ENCODE measurements at regions not wholly inside any gene's neighbourhood (a gene's known extent, or its start where the extent isn't known, plus 50 kb on each side); places are given as distances from the start of the nearest gene placed in this dataset.

DNA sequence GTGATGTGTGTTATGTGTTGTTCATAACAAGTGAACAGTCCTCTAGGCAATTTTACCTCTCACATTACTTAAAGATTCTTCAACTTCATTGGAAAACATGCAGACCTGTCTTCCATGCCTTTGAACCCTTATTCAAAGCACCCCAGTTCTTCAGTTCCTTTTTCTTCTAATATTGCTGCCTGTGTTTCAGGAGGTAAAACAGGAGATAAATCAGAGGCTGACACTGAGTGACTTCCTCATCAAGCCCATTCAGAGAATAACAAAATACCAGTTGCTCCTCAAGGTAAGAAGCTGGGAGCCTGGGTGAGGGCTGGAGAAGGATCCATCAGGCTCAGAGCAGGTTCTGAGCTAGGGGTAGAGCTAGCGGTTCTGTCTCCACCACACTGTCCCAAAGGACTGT lies 71.1 kb upstream of the UMPS start:
- TF ChIP-seq EZH2phosphoT487 (conservative IDR thresholded peaks at IDR 0.05; ENCODE audit: low read length) = no peak
- TF ChIP-seq, protein P1, sequence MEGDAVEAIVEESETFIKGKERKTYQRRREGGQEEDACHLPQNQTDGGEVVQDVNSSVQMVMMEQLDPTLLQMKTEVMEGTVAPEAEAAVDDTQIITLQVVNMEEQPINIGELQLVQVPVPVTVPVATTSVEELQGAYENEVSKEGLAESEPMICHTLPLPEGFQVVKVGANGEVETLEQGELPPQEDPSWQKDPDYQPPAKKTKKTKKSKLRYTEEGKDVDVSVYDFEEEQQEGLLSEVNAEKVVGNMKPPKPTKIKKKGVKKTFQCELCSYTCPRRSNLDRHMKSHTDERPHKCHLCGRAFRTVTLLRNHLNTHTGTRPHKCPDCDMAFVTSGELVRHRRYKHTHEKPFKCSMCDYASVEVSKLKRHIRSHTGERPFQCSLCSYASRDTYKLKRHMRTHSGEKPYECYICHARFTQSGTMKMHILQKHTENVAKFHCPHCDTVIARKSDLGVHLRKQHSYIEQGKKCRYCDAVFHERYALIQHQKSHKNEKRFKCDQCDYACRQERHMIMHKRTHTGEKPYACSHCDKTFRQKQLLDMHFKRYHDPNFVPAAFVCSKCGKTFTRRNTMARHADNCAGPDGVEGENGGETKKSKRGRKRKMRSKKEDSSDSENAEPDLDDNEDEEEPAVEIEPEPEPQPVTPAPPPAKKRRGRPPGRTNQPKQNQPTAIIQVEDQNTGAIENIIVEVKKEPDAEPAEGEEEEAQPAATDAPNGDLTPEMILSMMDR (IDR thresholded peaks at IDR 0.05; ENCODE audit: insufficient read depth, low read length, poor library complexity, severe bottlenecking) = no peak

Measured in SU-DHL-6 (cell line).